Muscle of leg (tissue), 3 donors: ENCODE measurements at regions not wholly inside any gene's neighbourhood (a gene's known extent, or its start where the extent isn't known, plus 50 kb on each side); places are given as distances from the start of the nearest gene placed in this dataset.
"Not testable (repeated sequence)": the region's sequence is repeated elsewhere in the genome, so short reads cannot be mapped to it uniquely, and the experiment has no call there.

Experiments
- DNase-seq: peaks from one replicate; pipeline ENCODE4 v3.0.0; 2013
- H3K27ac ChIP-seq: one replicate; pipeline ENCODE4 v1.5.1; 2013; ENCODE audit warnings: mild to moderate bottlenecking, low read length, control low read depth
- H3K27me3 ChIP-seq: one replicate; pipeline ENCODE4 v1.6.1; 2013; ENCODE audit warnings: low read length; ENCODE audit not compliant: control insufficient read depth, insufficient read depth
- H3K36me3 ChIP-seq: one replicate; pipeline ENCODE4 v1.6.1; 2013; ENCODE audit warnings: low read length; ENCODE audit not compliant: control insufficient read depth, insufficient read depth
- H3K4me1 ChIP-seq: one replicate; pipeline ENCODE4 v1.6.1; 2013; ENCODE audit warnings: low read length; ENCODE audit not compliant: control insufficient read depth, insufficient read depth
- H3K4me3 ChIP-seq: one replicate; pipeline ENCODE4 v1.5.1; 2013; ENCODE audit warnings: low read length, control low read depth
- H3K9me3 ChIP-seq: replicated peaks from 2 replicates; pipeline ENCODE4 v1.6.1; 2013; ENCODE audit warnings: low read depth, low read length; ENCODE audit not compliant: control insufficient read depth
- WGBS: methylation state at CpG from one replicate; pipeline ENCODE4 v1.1.5; 2013; ENCODE audit warnings: missing lambda C conversion rate; ENCODE audit not compliant: insufficient coverage; 5-methylcytosine and 5-hydroxymethylcytosine counted together

DNA sequence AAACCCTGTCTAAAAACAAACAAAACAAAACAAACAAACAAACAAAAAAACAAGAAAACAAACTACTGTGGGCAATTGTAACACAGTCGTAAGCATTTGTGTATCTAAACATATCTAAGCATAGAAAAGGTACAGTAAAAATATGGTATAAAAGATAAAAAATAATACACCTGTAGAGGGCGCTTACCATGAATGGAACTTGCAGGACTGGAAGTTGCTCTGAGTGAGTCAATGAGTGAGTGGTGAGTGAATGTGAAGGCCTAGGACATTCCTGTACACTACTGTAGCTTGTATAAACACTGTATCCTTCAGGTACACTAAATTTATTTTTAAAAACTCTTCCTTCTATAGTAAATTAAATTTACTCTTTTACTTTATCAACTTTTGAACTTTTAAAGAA, 332.0 kb downstream of the ZNF248 start:
- no CpG with 5 or more reads among the region's 2 CpGs for WGBS
- not testable (repeated sequence) for H3K27ac ChIP-seq, H3K36me3 ChIP-seq, H3K27me3 ChIP-seq, H3K4me3 ChIP-seq, H3K4me1 ChIP-seq, DNase-seq
- peaks cover 20% of the 10 kb centered on the region for H3K9me3 ChIP-seq

GRCh38 chr10:37520488-37520887, 336.9 kb downstream of the ZNF248 start:
- Histone ChIP-seq H3K36me3 (no peaks in the 10 kb centered on the region), H3K4me1 (no peaks in the 10 kb centered on the region), H3K27me3 (no peaks in the 10 kb centered on the region), H3K4me3 (no peak overlapping the region), H3K9me3 (peaks cover 11% of the 10 kb centered on the region), H3K27ac (no peak overlapping the region)
- WGBS: no CpG with 5 or more reads among the region's 2 CpGs
- DNase-seq: no peak

DNA sequence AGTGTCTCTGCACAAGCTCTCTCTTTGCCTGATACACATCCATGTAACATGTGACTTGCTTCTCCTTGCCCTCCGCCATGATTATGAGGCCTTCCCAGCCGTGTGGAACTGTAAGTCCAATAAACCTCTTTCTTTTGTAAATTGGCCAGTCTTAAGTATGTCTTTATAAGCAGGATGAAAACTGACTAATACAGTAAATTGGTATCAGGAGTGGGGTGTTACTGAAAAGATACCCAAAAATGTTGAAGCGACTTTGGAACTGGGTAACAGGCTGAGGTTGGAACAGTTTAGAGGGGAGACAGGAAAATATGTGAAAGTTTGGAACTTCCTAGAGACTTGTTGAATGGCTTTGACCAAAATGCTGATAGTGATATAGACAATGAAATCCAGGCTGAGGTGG, 346.9 kb downstream of the ZNF248 start:
- peaks cover 28% of the 10 kb centered on the region for H3K9me3 ChIP-seq
- DNase-seq, H3K4me3 ChIP-seq, H3K36me3 ChIP-seq, H3K27me3 ChIP-seq, H3K4me1 ChIP-seq, H3K27ac ChIP-seq: not testable (repeated sequence)
- WGBS: 88% methylated on average over 1 of the region's 3 CpGs

- Histone ChIP-seq H3K36me3 (no peaks in the 10 kb centered on the region), H3K4me3 (no peak overlapping the region), H3K27ac (no peak overlapping the region), H3K9me3 (peaks cover 22% of the 10 kb centered on the region), H3K27me3 (no peaks in the 10 kb centered on the region), H3K4me1 (no peaks in the 10 kb centered on the region)
- WGBS: 86% methylated on average over 1 of the region's 3 CpGs
- DNase-seq: no peak
Observed at GRCh38 chr10:37496061-37496460, 361.3 kb downstream of the ZNF248 start.

- no peak overlapping the region for H3K4me3 ChIP-seq
- peaks cover 27% of the 10 kb centered on the region for H3K9me3 ChIP-seq
- WGBS: no CpG with 5 or more reads among the region's 1 CpG
- H3K36me3 ChIP-seq: no peaks in the 10 kb centered on the region
- no peaks in the 10 kb centered on the region for H3K4me1 ChIP-seq
- H3K27me3 ChIP-seq: no peaks in the 10 kb centered on the region
- no peak overlapping the region for H3K27ac ChIP-seq
- no peak for DNase-seq
Observed at GRCh38 chr10:37495415-37495814, 362.0 kb downstream of the ZNF248 start.

DNA sequence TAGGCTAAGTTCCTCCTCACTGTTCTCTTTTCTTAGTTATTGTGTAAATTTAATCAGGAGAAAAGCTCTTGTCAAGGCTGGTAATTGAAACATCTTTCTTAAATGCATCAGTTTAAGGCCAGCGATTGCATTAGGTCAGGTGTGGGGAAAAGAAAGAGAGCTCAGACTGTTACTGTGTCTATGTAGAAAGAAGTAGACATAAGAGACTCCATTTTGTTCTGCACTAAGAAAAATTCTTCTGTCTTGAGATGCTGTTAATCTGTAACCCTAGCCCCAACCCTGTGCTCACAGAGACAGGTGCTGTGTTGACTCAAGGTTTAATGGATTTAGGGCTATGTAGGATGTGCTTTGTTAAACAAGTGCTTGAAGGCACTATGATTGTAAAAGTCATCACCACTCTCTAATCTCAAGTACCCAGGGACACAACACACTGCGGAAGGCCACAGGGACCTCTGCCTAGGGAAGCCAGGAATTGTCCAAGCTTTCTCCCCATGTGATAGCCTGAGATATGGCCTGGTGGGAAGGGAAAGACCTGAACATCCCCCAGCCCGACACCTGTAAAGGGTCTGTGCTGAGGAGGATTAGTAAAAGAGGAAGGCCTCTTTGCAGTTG, 364.1 kb downstream of the ZNF248 start:
- not testable (repeated sequence) for H3K4me3 ChIP-seq, H3K36me3 ChIP-seq, H3K4me1 ChIP-seq, DNase-seq, H3K27ac ChIP-seq, H3K27me3 ChIP-seq
- WGBS: 100% methylated on average over 1 of the region's 3 CpGs
- peaks cover 43% of the 10 kb centered on the region for H3K9me3 ChIP-seq

DNA sequence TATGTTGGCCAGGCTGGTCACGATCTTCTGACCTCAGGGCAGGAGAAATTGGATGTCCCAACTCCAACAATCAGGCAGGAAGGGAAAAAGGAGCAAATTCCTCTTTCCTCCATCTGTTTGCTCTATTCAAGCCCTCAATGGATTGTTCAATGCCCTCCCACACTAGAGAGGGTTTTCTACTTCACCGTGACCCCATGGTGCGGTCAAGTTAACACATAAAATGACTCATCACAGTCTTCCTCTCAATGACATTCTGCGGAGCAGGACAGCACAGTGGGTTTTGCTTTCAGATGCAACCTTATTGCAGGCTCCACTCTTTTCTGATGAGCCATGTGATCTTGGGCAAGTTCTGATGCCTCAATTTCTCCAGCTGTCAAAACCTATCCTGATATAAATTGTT, 364.9 kb downstream of the ANKRD30A start:
- H3K4me3 ChIP-seq: no peak overlapping the region
- 100% methylated on average over 1 of the region's 4 CpGs for WGBS

DNA sequence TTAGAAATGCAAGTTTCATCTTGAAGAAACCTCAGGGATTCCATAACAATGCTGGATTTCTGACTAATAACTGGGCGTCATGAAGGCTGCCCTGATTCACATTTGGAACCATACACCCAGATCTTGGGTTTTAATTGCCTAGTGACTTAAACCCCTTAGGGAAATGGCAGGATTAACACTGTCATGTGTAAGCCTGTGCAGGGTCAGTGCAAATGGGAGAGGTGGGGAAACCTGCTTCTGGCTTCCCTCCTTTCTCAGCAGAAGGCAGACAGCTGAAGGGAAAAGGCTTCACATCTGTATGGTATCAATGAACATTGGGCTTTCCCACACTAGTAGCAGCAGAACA, 364.2 kb downstream of the ANKRD30A start:
- H3K27me3 ChIP-seq: no peaks in the 10 kb centered on the region
- peaks cover 28% of the 10 kb centered on the region for H3K9me3 ChIP-seq
- no peak for DNase-seq
- WGBS: 80% methylated on average over 1 of the region's 1 CpG
- H3K4me3 ChIP-seq: no peak overlapping the region
- H3K4me1 ChIP-seq: no peaks in the 10 kb centered on the region
- no peak overlapping the region for H3K27ac ChIP-seq
- no peaks in the 10 kb centered on the region for H3K36me3 ChIP-seq

More for the DNA sequence above, 364.9 kb downstream of the ANKRD30A start:
- Histone ChIP-seq H3K27ac (no peak overlapping the region), H3K36me3 (no peaks in the 10 kb centered on the region), H3K27me3 (no peaks in the 10 kb centered on the region), H3K4me1 (no peaks in the 10 kb centered on the region), H3K9me3 (peaks cover 30% of the 10 kb centered on the region)
- DNase-seq: no peak

DNA sequence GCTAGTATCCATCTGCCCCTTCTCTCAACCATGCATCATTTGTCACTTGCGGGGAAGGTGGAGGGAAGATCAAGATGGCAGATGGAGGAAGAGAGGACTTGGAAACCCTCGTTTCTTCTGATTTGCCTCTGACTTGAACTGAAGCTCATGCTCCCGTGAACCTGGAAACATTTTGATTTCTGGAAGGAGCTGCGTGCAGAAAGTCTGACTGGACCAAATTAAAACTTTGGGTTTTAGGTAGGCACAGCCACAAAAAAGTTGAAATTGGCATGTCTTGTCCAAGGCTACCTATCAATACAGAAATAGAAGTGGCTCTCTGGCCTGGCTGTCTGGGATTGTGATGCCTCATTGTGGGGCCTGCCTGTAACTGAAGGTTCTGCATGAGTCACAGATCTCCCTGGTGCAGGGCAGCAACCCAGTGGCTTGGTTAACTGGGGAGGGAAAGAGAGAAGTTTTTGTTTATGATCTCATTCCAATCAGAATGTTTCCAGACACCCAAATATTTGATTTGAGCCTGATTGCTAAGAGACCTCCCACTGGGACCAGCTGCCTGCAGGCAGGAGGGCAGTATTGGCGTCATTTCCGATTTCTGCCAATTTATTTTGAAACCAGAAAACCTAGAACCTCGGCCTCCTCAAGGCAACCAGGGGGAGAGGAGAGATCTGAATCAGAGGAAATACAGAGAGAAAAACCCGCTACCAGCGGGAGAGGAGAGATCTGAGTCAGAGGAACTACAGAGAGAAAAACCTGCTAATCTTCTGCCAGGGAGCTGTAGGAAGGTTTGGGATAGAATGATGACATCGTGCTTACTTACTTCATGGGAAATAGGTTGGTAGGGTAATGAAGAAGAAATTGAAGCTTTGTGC, 363.6 kb downstream of the ANKRD30A start:
- no peaks in the 10 kb centered on the region for H3K4me1 ChIP-seq
- H3K36me3 ChIP-seq: no peaks in the 10 kb centered on the region
- H3K4me3 ChIP-seq: no peak overlapping the region
- no peaks in the 10 kb centered on the region for H3K27me3 ChIP-seq
- 73% methylated on average over 7 of the region's 10 CpGs for WGBS
- no peak overlapping the region for H3K27ac ChIP-seq
- DNase-seq: no peak
- H3K9me3 ChIP-seq: peaks cover 30% of the 10 kb centered on the region

- not testable (repeated sequence) for DNase-seq
- no CpG with 5 or more reads among the region's 5 CpGs for WGBS
Observed at GRCh38 chr10:37480596-37480995, 355.2 kb downstream of the ANKRD30A start.

More at GRCh38 chr10:37480596-37480995, 355.2 kb downstream of the ANKRD30A start:
- not testable (repeated sequence) for H3K27me3 ChIP-seq, H3K27ac ChIP-seq, H3K4me1 ChIP-seq, H3K36me3 ChIP-seq, H3K4me3 ChIP-seq
- peaks cover 45% of the 10 kb centered on the region for H3K9me3 ChIP-seq
